Uterus (tissue), 2 donors: ENCODE measurements at regions not wholly inside any gene's neighbourhood (a gene's known extent, or its start where the extent isn't known, plus 50 kb on each side); places are given as distances from the start of the nearest gene placed in this dataset.

ENCODE experiments used
- CTCF ChIP-seq, 4 experiments: fragments of 200-600 bp in 2 of 4; fragments of 450-650 bp in 2 of 4; sonication (generic) in 2 of 4; IDR thresholded peaks; one replicate each; pipeline ENCODE4 v1.5.1; 2016 to 2019; ENCODE audit warnings: antibody characterized with exemption in 4 of 4, mild to moderate bottlenecking in 2 of 4, moderate library complexity in 1 of 4
- POLR2A ChIP-seq, 2 donors: fragments of 450-650 bp; IDR thresholded peaks; one replicate each; pipeline ENCODE4 v1.6.1; 2016; ENCODE audit warnings: antibody characterized with exemption in 2 of 2, mild to moderate bottlenecking in 1 of 2, moderate library complexity in 1 of 2

- no peak for TF ChIP-seq CTCF (IDR thresholded peaks at IDR 0.05)
- TF ChIP-seq POLR2A (IDR thresholded peaks at IDR 0.05): no peak
Observed at GRCh38 chr4:31788676-31789075, 1068.5 kb downstream of the PCDH7 start.
